ENCODE measurements at regions not wholly inside any gene's neighbourhood (a gene's known extent, or its start where the extent isn't known, plus 50 kb on each side); places are given as distances from the start of the nearest gene placed in this dataset.

GRCh38 chr1:187053876-187054275 lies 225.1 kb downstream of the PLA2G4A start:
- no peak overlapping the region for H2AFZ ChIP-seq (ENCODE audit: low read depth, low read length)

More at GRCh38 chr1:187053876-187054275, 225.1 kb downstream of the PLA2G4A start:
- Histone ChIP-seq H3K27me3 (ENCODE audit: insufficient read depth, low read depth, low read length) (no peaks in the 10 kb centered on the region), H3K36me3 (ENCODE audit: insufficient read depth, low read length) (no peaks in the 10 kb centered on the region), H3K79me2 (replicated peaks; ENCODE audit: insufficient read depth, low read length) (no peaks in the 10 kb centered on the region), H3F3A (ENCODE audit: insufficient read depth, low read length, poor library complexity, severe bottlenecking) (no peaks in the 10 kb centered on the region), H3K9me3 (ENCODE audit: low read length) (no peaks in the 10 kb centered on the region), H3K4me3 (ENCODE audit: low read length) (no peak overlapping the region), H4K20me1 (ENCODE audit: insufficient read depth) (no peaks in the 10 kb centered on the region), H3K4me2 (ENCODE audit: low read length) (no peak overlapping the region), H3K27ac (ENCODE audit: low read length) (no peak overlapping the region), H3K9ac (ENCODE audit: low read length) (no peak overlapping the region), H3K9me2 (ENCODE audit: insufficient read depth, low read length) (no peaks in the 10 kb centered on the region)
- TF ChIP-seq POLR2AphosphoS5 (IDR thresholded peaks at IDR 0.05) (no peak), TAF1 (IDR thresholded peaks at IDR 0.05; ENCODE audit: low read depth) (no peak), EP300 (conservative IDR thresholded peaks at IDR 0.05; ENCODE audit: poor library complexity, severe bottlenecking) (no peak), MXI1 (conservative IDR thresholded peaks at IDR 0.05; ENCODE audit: poor library complexity, severe bottlenecking) (no peak), EZH2 (IDR thresholded peaks at IDR 0.05; ENCODE audit: borderline replicate concordance, insufficient read depth, low read length, poor library complexity, severe bottlenecking) (no peak), RAD21 (conservative IDR thresholded peaks at IDR 0.05) (no peak), REST (IDR thresholded peaks at IDR 0.05; ENCODE audit: borderline replicate concordance) (no peak), CTCF (IDR thresholded peaks at IDR 0.05; ENCODE audit: poor library complexity, severe bottlenecking) (no peak), SMC3 (conservative IDR thresholded peaks at IDR 0.05; ENCODE audit: poor library complexity) (no peak)
